ENCODE measurements at regions not wholly inside any gene's neighbourhood (a gene's known extent, or its start where the extent isn't known, plus 50 kb on each side); places are given as distances from the start of the nearest gene placed in this dataset.

GRCh38 chr21:35321322-35322200 lies 272.5 kb upstream of the RUNX1 start:
- no peak for DNase-seq (ENCODE audit: low read depth, low spot score)

GRCh38 chr21:35319684-35320283 lies 270.7 kb upstream of the RUNX1 start:
- DNase-seq (ENCODE audit: low read depth, low spot score): no peak

GRCh38 chr21:35316933-35317332 lies 267.8 kb upstream of the RUNX1 start:
- DNase-seq (ENCODE audit: low read depth, low spot score): no peak

- no peak for DNase-seq (ENCODE audit: low read depth, low spot score)
Measured at GRCh38 chr21:35316456-35316855, 267.4 kb upstream of the RUNX1 start.

GRCh38 chr21:35314857-35315582 lies 265.9 kb upstream of the RUNX1 start:
- DNase-seq (ENCODE audit: low read depth, low spot score): no peak

- DNase-seq (ENCODE audit: low read depth, low spot score): no peak
Measured at GRCh38 chr21:35311985-35312384, 262.9 kb upstream of the RUNX1 start.

GRCh38 chr21:35309316-35309715 lies 260.2 kb upstream of the RUNX1 start:
- DNase-seq (ENCODE audit: low read depth, low spot score): no peak

- no peak for DNase-seq (ENCODE audit: low read depth, low spot score)
Measured at GRCh38 chr21:35303085-35303484, 254.0 kb upstream of the RUNX1 start.

- no peak for DNase-seq (ENCODE audit: low read depth, low spot score)
Measured at GRCh38 chr21:35298757-35299156, 249.7 kb upstream of the RUNX1 start.

GRCh38 chr21:35297665-35298064 lies 248.6 kb upstream of the RUNX1 start:
- no peak for DNase-seq (ENCODE audit: low read depth, low spot score)

- DNase-seq (ENCODE audit: low read depth, low spot score): no peak
Measured at GRCh38 chr21:35294231-35294898, 245.3 kb upstream of the RUNX1 start.

GRCh38 chr21:35291973-35292627 lies 243.0 kb upstream of the RUNX1 start:
- no peak for DNase-seq (ENCODE audit: low read depth, low spot score)

- no peak for DNase-seq (ENCODE audit: low read depth, low spot score)
Measured at GRCh38 chr21:35291034-35291433, 241.9 kb upstream of the RUNX1 start.

GRCh38 chr21:35288238-35288637 lies 239.1 kb upstream of the RUNX1 start:
- no peak for DNase-seq (ENCODE audit: low read depth, low spot score)

- DNase-seq (ENCODE audit: low read depth, low spot score): no peak
Measured at GRCh38 chr21:35284199-35284598, 235.1 kb upstream of the RUNX1 start.

- DNase-seq (ENCODE audit: low read depth, low spot score): no peak
Measured at GRCh38 chr21:35282944-35283343, 233.8 kb upstream of the RUNX1 start.

- DNase-seq (ENCODE audit: low read depth, low spot score): no peak
Measured at GRCh38 chr21:35281956-35282355, 232.9 kb upstream of the RUNX1 start.

GRCh38 chr21:35280231-35280630 lies 231.1 kb upstream of the RUNX1 start:
- DNase-seq (ENCODE audit: low read depth, low spot score): no peak

GRCh38 chr21:35275776-35276175 lies 226.7 kb upstream of the RUNX1 start:
- no peak for DNase-seq (ENCODE audit: low read depth, low spot score)

- no peak for DNase-seq (ENCODE audit: low read depth, low spot score)
Measured at GRCh38 chr21:35274923-35275322, 225.8 kb upstream of the RUNX1 start.

- DNase-seq (ENCODE audit: low read depth, low spot score): no peak
Measured at GRCh38 chr21:35274090-35274489, 225.0 kb upstream of the RUNX1 start.
